ENCODE measurements at regions not wholly inside any gene's neighbourhood (a gene's known extent, or its start where the extent isn't known, plus 50 kb on each side); places are given as distances from the start of the nearest gene placed in this dataset.

DNA sequence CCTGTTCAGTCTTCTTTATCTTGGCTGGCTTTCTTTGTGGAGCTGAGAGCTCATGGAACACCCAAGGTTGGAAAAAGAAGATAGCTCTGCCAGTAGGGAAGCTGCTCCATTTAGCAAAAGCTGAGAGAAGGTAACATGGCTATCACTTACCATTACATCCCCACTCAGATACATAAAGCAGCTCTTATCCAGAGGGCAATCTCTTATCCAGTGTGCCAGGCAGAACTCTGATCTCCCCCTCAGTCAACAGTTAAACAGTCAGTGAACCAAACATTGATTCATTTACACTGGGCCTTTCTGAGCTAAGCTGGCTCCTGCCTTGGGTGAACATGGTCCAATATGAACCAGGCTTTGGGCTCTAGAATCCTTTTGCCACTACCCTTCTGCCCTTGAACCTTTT, 624.2 kb downstream of the NTRK3 start:
- no peak for TF ChIP-seq POLR2A (IDR thresholded peaks at IDR 0.05; ENCODE audit: low read depth, low read length)
- TF ChIP-seq POLR2AphosphoS5 (IDR thresholded peaks at IDR 0.05; ENCODE audit: low read depth, low read length): no peak
